CD4-positive, alpha-beta T cell treated with Interleukin-17A for 1 hour (primary cell): ENCODE measurements at regions not wholly inside any gene's neighbourhood (a gene's known extent, or its start where the extent isn't known, plus 50 kb on each side); places are given as distances from the start of the nearest gene placed in this dataset.

ENCODE experiments used
- DNase-seq: peaks from one replicate; pipeline ENCODE4 v3.0.0-alpha.2; 2020

DNA sequence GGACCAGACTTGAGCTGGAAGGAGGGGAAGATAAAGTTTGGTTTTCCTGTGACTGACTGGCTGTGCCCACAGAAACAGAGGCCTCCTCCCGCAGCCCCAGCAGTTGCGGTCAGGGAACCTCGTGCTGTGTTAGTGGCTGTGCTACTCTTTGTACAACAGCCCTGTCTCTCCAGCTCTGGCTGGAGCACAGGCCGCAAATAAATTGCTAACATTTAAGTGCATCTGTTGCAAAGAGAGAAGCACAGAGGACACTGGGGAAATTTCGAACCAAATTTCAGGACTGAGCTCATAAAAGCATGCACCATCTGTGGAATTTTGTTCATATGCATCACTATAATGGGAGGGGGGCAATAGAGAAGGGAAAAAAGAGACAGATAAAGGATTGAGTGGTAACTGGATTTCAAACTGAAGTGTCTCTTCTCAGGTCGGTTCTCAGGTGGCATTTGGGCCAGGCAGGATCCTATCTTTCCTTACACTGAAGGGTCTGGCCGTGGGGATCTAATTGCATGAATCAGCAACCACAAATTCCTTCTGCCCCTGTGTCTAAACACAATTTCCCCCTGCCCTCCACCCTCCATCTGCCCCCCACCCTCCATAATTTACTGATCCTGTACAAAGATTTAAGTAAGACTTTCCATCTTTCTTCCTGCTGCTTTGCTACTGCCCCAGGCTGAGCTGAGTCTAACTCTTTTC lies 88.9 kb upstream of the ATXN1 start:
- no peak for DNase-seq

DNA sequence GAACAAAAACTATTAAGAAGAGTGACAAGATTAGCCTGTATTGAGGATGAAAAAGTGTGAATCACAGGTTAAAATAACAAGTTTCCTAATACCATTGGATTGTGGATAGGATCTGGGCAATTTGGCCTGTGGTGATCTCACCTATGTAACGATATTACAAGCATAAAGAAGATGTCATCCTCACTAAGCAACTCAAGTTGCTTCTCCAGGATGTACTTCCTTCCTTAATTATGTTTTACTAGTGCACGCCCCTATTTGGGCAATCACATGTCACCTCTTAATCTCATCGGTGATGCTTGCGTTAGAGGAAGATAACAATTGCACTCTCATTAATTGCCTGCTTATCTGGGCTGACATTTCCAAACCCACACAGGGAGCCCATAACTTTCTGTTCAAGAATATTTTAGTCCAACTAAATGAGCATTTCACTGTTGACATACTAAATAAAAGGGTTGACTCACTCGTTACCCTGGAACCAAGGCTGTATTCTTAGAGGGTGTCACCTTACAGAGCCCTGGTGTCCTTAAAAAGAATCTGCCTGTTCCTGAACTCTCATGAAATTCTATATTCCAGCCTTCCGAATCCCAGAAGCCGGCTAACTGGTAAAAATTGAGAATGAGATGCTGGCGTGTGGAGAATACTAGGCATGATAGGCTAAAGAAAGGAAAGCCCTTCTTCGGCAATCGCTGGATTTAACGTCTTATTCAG lies 88.2 kb upstream of the ATXN1 start:
- peak; percentile 30 for DNase-seq

DNA sequence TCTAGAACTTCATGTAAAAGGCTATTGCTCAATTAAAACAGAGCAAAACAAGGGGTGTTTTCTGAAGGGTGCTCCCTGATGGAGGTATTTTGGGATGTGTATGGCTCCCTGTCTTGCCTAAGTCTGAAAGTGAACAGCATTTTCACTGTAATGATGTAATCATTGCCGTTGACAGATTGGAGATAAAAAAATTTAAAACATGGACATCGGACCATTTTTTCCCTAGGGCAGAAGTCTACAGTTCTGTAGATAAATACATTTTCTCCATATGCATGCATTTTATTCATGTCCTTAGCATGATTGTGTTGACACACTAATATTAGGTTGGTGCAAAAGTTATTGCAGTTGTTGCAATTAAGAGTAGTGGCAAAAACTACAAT lies 85.1 kb upstream of the ATXN1 start:
- DNase-seq, result no peak

DNA sequence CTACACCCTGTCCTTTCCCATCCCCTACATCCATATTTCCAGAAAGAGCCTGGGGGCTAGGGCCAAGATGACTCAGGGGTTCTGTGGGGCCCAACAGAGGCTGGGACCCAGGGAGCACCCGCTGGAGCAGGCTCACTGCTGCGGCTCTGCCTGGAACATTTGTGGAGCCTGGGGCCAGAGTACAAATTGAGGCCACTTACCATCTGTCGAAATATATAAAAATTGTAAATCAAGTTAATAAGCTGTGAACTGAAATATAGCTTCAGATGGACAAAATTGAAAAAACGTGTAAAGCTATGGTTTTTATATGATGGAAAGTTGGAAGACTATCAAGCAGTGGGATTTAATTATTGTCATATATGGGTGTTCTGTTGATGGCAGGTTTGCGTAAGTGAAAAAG lies 82.9 kb upstream of the ATXN1 start:
- DNase-seq, result no peak

DNA sequence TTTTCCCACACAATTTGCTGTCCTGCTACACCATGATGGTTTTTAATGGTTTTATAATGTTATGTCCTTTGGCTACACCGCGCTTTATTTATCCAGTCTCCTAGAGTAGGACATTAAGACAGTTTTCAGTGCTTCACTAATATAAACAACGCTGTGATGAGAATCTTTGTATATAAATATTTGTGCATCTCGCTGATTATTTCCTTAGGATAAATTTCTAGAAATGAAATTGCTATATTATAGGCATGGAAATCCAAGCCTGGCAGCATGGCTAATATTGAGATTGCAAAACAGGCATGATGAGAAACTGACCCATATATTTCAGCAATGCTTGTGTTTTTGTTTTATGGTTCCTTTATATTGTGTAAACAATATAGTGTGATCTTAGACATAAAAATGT lies 81.4 kb upstream of the ATXN1 start:
- no peak for DNase-seq

DNA sequence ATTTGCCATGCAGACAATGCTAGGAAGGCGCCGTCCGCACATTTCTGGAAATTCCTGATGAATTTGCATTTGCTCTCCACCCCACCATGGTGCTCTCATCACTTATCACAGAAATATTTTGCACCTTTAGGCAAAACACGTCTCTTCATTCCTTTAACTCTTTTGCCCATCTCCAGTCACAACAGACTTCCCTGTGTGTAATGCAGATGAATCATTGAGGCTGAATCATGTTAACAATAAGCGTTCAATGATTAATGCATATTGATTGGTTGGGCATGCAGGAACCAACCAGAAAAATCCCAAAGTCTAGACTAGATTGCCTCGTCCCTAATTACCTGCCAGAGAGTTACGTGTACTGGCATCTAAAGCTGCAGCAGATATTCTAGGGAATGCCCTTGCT lies 80.0 kb upstream of the ATXN1 start:
- no peak for DNase-seq

DNA sequence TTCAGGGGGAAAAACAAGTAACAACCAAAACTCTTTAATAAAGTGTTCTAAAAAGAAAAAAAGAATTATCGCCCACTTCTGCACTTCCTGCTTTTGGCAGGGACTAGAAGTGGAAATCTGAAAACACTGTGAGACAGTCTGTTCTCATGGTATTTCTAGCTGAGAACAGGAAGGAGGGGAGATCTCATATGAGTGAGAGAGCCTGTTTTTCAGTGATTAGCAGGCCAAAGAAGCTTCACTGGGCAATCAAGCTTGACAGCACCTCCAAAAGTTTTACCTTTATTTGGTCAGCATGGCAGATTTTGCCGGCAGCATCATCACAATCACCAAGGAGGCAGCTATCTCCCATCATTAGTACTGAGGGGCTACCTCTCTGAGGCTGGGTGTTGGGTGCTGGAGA lies 79.5 kb upstream of the ATXN1 start:
- no peak for DNase-seq

DNA sequence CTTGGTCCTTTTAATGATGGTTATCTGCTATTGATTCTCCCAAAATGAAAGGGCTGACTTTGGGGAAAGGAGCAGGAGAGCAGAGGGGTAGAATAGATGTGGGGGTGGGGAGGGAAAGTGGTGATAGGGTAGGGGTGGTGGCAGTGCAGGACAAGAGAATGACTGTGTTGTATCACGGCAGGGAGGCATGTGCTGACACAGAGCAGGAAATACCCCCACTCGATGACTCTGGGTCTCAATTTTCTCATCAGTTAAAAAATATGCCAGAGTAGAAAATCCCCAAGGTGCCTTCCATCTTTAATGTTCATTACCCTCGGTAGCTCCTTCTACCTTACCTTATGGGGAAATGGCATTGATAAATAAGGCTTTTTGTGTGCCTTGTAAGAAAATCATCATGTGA lies 79.0 kb upstream of the ATXN1 start:
- DNase-seq, result no peak

DNA sequence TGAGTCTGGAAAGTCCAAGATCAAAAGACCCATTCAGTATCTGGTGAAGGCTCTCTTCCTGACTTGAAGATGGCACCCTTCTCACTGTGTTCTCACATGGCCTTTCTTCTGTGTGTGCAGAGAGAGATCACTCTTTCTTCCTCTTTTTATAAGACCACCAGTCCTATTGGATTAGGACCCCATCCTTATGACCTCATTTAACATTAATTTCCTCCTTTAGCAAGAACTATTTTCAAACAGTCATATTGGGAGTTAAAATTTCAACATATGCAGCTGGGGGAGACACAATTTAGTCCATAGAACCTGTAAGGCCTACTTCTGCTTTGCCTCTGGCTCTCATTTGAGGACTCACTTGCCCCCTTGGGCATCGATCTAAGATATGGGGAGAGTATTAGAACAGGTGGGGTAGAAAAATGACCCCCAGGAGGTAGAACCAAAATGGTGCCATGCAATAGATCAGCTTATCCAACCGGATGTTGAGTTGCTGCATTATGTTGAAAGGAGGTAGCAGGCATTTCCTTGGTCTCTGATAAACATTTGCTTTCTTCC lies 78.4 kb upstream of the ATXN1 start:
- no peak for DNase-seq

DNA sequence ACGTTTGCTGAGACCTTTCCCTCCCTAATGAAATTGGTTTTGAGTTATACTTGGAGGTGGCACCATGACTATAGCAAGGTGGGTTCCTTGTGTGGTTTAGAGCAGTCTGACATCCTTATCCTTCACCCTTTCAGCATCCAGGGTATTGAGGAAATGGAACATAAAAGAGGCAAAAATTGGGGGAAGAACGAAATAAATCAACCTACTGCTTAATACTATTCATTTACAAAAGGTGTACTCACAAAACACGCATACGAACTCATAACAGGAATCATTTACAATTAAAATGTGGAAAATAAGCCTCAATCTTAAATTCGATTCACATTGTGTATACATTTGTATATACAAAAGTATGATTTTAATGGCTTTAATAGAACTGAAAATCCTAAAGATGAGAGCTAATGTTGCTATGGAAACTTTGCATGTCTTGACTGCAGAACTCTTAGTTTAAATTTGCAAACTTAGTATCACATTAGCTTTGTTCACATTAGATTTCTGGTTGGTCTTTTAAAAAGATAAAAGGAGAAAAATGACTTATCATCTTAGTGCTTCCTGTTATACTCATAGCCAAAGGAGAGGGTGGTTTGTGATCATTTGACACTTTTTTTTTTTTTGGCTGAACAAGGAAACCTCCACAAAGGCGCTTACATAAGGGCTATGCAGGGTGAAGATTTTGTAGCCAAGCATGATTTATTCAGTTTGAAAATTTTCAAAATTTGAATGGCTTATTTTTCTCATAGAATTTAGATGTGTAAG lies 76.1 kb upstream of the ATXN1 start:
- peak; percentile 22 for DNase-seq

DNA sequence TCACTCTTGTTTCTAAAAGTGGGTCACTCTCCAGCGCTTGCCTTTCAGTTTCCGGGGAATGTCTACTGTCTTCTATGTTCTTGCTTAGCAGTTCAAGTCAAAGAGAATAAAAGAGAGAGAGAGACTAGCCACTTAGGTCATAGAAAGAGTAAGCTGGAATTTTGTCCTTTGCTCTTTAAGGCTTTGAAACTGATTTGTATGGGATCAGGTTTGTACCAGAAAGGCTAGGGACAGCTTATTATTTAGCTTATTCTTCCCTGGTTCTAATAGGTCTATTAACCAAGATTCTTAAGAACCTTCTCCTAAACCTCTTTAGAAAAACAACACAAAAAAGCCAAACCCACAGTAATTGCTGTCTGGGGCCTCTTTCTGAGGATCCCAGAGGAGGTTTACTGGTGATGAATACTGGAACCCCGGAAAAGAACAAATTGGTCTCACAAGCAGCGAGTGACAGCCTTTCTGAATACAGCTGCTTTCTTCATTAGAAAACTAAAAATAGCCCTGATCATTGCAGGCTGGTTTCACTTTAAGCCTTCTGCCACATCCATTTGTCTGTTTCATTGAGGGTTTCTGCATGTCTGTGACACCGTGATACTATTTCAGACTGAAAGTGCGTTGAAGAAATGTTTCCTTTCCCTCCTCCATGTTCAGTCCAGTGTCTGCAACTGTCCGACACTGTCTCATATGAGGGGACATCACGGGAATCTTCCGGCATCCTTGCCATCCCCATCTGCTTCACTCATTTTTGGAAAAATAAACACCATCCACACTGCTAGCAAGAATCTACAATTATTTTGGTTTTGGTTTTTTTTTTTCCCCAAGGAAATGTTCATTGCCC lies 75.1 kb upstream of the ATXN1 start:
- peak; percentile 29 for DNase-seq

DNA sequence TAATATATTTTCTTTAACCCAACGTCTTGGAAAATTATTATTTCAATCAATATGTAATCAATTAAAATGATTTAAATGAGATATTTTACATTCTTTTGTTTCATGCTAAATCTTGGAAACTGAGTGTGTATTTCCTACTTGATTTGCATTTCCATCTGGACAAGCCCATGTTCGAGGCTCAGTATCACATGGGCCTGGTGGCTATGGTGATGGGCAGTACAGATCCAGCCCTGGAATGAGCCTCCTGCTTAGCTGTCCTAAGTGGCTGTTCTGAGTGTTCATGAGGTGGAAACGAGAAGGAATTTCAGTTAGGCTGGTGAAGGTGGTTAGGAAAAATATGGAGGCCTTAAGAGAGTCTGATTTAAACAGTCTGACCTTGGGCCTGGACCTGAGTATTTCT lies 73.0 kb upstream of the ATXN1 start:
- DNase-seq, result no peak

DNA sequence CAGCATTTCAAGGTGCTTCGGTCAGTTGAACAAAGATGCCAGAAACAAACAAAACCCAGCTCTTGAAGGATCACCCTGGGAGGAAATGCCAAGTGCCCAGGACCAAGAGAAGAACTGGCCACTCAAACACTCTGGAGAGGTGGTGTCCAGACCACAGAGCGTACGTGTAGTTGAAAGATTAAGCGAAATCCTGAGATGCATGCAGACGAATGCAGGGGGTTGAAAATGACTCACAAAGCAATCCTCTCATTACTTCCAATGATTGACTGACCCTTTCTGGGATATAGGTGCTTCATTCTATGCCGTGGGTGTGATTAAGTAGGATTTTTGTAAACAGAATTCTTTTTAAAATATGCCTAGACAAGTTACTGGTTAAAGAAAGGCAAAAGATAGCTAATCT lies 71.5 kb upstream of the ATXN1 start:
- DNase-seq, result no peak

DNA sequence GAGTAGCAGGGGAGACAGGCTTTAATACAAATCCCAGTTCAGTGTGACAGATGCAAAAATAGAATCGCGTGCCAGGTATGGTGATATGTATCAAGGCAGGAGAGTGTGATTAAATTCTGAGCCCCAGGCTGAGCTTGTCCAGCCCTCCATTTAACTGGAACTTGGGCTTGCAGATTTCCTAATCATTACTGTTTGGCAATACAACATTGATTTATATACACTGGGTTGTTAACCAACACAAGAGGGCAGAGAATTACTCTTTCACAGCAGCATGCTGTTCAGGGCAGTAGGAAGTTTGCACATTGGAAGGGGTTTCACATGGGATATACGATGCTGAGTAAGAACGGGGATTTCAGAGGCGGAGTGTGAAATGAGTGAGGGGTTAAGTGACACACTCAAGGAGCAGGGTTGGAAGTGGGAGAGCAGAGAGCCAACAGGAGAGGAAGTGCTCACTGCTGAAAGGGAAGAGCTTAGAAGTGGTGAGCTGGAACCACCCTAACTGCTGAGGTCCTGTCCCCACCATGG lies 70.8 kb upstream of the ATXN1 start:
- no peak for DNase-seq

DNA sequence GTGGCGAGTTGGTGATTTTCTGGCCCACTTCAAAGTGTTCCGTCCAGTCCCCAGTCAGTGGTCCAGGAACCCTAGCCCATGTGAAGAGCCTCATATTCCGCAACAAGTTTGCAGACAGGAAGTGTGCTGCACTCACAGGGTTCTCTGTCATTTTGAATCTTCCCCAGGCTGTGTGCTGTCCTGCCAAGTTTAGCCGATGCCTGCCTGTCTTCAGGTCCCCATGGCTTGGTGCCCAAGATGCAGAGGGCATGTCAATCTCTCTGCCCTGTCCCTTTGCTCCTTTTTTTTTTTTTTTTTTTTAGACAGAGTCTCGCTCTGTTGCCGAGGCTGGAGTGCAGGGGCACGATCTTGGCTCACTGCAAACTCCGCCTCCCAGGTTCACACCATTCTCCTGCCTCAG lies 69.9 kb upstream of the ATXN1 start:
- no peak for DNase-seq

DNA sequence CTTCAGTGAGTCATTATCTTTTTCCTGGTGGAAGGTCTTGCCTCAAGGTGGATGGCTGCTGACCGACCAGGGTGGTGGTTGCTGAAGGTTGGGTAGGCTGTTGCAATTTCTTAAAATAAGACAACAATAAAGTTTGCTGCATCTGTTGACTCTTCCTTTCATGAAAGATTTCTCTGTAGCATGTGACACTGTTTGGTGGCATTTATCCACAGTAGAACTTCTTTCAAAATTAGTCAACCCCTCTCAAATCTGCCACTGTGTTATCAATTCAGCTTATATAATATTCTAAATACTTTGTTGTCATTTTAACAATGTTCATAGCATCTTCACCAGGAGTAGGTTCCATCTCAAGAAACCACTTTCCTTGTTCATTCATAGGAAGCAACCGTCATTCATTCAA lies 66.8 kb upstream of the ATXN1 start:
- no peak for DNase-seq

DNA sequence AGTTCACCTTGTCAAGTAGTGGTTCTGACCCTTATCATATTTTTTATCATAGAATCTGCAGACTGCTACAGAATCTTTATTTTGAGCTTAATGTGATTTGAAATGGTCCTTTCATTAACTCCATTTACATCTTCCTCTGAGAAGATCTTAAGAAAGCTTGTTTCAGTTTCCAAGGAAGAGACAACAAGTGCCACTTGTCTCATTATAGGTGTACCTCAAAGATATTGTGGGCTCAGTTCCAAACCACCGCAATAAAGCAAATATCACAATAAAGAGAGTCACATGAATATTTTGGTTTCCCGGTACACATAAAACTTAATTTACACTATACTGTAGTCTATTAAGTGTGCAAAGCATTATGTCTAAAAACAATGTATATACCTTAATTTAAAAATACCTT lies 66.4 kb upstream of the ATXN1 start:
- DNase-seq, result no peak

DNA sequence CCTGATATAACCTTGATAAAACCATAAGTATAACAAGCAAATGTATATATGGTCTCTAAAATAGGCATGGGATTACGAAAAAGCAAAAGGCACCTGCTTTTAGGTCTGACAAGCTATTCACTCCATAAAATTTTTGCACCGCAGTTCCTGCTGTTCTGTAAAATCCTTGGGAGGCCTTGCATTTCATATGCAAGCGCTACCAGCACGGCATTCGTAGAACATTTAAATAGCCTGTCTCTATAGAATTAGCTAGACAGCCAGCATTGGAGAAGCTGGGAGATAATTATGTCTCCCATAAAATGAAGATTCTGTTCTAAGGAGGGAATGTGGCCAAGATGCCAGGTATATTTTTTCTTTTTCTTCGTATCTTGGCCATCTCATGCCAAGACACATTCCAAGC lies 64.5 kb upstream of the ATXN1 start:
- no peak for DNase-seq

DNA sequence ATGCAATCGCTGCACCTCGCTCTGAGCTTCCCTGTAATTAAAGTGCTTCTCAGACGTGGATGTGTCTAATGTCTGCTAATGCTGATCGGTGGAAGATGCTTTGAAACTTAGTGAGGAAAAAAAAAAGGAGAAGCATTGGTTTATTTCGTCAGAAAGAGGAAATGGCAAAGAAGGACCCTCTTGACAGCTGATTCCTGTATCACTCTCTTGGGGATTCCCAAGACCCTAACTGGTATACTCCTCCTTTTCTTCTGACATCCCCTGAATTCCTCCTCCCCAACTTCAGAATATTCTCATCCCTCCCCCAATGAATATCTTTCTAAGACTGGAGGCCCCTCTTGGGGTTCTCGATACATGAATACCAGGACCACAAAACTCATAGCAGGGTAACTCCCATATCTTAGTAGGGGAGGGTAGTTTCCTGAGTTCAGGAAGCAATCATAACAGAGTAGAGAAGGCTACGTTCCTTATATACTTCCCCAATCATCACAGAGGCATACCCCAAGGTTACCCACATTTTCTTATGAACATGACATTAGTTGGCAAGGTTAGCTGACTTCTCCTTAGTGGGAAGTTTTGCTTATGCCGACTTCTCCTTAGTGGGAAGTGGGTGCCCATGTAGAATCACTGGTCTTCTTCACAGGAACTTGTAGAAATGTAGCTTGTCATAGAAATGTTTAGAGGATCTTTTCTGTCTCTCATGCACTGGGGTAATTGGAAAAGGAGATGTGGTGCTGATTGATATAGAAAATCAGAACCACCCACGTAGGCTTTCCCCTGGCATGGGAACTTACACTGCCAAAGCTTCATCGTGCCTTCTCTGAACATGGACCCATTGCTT lies 63.8 kb upstream of the ATXN1 start:
- DNase-seq, result no peak

DNA sequence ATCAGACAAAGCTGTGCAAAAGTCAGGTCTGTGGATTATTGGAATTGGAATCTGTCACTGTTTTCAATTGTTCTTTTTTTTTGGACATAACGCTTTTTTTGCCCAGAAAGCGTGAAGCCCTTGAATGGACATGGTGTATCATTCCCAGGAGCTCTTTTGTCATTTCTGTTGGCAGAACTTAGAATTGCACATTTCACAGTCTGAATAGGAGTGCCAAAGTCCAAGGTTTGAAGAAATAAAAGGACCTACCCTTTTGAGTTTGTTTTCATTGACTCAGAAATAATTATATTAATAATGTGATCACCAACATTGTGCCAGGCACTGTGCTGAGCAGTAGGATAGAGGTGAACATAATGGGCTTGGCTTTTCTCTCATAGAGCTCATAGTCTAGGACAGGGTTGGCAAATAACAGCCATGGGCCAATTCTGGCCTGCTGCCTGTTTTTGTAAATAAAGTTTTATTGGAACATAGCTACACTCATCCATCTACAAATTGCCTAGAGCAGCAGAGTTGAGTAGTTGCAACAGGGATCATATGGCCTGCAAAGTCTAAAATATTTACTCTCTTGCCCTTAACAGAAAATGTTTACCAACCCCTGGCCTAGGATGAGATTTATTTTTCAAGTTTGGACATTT lies 62.6 kb upstream of the ATXN1 start:
- DNase-seq, result no peak

DNA sequence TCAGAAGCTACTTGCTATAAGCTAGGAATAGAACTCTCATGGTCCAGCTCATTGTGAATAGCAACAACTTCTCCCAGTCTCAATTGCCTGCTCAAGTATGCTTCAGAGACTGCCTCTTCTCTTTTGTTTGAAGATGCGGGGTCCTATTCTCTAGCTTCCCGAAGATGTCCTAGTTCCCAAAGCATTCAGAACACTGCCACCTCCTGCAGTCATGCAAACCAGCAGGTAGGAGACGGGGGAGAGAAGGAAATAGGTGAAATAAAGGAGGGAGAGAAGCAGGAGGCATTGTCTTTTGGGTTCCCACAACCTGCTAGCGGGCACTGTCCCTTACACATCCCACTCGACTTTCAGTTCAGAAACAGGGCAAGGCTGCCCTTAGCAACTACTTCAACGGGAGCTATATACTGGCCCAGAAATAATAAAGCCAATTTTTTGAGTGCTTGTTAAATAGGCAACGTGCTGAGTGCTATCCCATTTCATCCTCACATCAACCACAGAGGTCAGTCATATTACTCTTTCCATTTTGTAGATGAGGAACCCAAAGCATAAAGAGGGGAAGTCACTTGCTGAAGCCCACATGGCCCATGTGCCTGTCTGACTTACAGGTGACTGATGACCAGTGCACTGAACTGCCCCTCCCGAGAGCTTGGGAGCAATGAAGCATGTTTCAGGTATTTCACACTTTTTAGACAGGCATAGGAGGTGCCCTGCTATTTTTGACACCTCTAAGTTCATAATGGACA lies 61.9 kb upstream of the ATXN1 start:
- DNase-seq, result no peak
